CD4-positive, alpha-beta T cell treated with Interleukin-17A for 4 hours (primary cell): ENCODE measurements at regions not wholly inside any gene's neighbourhood (a gene's known extent, or its start where the extent isn't known, plus 50 kb on each side); places are given as distances from the start of the nearest gene placed in this dataset.
"Not testable (repeated sequence)": the region's sequence is repeated elsewhere in the genome, so short reads cannot be mapped to it uniquely, and the experiment has no call there.

Source experiments
- DNase-seq: peaks from one replicate; pipeline ENCODE4 v3.0.0-alpha.2; 2020; ENCODE audit warnings: mixed read lengths

DNA sequence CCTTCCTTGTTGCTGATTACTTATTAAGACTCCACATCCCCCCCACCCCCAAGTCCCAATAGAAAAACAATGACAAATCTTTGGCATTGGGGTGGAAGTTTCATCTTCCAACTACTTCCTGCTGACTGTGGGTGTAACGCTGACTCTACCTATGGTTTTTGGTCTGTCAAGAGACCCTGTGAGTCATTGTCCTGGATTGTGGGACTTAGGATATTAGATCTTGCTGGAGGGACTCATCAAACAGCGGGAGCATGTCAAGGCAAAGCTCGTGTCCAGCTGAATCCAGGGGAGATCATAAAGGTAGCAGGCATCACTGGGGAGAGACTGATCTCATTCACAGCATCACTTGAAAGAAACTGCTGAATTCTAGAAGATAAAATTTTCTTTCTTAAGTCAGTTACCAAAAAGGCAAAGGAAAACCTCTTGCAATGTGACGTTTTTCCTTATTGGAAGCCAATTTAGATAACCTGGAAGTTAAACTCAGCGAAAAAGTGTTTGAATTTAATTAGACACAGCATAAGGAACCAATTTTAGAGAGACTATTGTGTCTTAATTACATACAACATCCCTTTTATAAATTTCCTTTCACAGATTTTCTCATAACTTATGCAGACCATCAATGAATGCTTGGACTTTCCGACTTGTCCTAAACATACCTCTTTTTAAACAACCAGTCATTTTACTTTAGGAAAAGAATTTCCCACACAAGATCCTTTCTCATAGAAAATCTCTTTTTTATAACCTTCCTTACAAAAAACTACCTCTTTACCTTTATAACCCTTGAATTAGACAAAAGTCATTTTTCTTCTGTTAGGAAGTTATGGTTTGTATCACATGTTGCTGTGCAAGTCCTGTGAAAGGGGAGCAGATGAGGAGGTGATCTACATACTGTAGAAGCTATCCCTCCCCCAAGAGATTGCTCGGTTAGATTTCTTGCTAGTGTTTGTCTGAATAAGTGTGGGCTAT is 94.6 kb upstream of the SCAF11 start:
- no peak for DNase-seq

DNA sequence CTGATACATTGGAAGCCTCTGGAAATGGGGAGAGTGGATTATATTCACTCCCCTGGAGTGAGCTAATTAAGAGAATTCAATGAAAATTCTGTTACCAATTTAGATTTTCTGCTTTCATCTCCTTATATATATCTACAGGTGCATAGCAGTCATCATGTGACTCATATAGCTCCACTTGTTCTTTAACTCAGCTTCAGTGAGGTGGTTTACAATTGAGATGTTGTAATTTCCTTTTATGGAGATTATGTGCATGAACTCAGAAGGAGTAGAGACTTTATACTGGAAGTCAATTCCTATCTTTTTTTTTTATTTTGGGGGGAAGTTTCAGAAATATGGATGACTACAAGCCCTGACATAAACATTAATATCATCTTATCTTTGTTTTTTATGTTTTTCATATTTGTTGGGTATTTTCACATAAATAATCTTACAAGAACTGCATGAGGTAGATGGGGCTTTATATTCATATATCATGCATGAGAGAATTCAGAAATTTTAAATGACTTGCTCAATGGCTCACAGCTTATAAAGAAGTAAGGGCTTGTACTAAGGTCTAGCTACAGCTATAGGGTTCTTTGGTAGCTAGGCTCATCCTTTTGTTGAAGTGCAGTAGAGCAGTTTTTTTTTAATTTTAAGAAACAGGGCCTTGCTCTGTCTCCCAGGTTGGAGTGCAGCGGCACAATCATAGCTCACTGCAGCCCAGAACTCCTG is 92.3 kb upstream of the SCAF11 start:
- no peak for DNase-seq

DNA sequence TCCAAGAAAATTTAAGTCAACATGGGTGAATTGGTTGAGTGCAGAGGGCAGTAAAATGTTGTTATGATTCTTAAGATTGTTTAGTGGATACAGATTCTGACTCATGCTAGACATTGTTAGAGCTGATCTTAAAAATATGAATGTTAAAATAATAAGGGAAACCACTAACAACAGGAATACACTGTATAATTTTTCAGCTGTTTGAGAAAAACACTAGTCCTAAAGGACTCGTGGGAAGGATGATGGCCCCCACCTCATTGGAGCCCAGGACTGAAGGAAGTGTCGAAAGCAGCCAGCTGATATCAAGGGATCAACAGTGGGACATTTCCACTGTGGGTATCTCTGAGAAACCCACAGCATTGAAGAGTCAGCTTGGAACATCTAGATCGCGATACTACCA is 82.9 kb upstream of the SCAF11 start:
- DNase-seq, result no peak

DNA sequence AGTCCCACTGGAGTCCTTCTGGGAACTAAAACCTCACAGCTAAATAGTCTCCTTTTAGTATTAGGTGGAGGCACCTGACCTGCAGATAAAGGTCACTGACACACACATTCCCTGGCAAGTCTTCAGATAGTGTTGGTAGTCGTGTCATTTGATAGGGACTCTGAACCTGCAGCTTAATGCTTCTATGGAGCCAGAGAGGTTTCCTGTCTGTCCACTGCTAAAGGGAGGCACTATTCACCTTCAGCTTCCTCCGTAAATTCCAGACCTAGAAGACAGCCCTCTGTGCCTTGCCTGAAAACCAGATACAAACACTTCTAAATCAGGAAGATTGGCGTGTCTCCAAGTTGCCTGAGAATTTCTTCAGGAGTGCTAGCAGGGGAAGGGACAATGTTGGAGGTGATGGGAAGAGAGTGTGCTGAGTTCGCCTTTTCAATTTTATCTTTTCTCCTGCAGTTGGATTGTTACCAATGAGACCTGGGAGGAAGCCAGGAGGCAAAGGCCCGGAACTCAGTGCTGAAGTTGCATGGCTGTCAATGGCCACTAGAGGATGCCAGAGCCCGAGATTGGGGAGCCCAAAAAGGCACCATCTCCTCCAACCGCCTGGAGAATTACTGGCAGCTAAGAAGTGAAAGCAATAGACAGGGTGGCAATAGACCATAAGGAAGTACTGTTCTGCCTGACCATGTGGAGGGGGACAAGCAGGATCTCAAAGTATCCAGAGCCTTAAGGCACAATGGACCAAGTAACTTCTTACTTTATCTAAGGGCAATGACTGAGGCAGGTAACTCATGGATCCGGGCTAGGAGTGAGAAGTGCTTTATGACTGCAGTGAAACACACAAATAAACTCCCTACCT is 81.6 kb upstream of the SCAF11 start:
- DNase-seq, result peak; percentile 65

DNA sequence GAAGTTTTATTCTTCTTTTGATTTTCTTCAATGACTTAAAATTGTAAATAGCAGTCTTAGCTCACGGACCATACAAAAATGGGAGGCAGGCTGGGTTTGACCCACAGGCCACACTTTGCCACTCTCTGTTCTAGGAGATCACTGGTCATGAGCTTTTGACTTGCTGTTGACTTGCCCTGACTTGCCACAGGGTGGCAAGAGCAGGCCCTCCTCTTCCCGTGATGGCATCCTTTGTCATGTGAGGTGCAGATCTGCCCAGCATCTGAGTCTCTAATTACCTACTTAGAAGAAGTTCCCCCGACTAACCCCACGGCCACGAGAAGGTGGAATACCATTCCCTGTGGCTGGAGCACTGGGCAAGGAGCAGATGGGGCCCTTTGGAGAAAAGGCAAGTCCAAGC is 81.0 kb upstream of the SCAF11 start:
- DNase-seq, result no peak

DNA sequence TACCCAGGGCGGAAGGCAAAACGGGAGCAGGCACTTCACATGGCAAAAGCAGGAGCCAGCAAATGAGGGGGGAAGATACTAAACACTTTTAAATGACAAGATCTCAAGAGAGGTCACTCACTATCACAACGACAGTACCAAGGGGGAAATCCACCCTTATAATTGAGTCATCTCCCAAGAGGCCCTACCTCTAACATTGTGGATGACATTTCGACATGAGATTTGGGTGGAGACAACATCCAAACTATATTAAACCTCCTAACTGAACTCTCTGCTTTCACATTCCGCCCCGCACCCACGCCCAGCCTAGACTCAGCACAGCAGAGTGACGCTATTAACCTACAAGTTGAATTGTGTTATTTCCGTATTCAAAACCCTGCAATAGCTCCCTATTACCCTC is 76.7 kb upstream of the SCAF11 start:
- no peak for DNase-seq

DNA sequence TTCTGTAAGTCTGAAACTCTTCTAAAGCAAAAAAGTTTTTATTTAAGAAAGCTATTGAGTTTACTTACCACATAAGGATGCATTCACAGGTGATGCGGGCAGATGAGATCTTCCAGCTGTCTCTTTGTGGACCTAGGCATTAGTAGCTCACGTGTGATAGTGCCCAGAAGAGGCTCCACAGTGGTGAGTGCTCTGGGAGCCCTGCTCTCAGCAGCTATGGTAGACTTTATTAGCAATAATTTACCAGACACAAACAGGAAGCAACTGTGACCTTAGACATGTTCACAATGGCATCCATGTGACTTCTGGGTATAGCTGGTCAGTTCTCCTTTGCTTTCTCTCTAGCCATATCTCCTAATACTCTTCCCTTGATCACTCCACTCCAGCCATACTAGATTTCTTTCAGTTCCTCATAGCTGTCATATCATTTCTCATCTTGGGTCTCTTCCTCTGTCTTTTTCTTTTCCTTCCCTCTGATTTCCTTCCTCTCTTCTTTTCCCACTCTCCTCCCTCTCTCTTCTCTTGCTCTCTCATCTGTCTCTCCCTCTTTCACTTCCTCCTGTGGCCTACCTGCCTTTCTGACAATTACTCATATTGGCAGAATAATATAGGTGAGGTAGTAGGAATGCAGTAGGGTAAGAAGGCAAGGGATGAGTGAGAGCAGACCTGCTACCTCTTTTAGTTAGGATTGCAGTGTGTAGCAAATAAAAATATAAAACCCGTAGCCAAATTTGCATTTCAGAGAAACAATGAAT is 75.2 kb upstream of the SCAF11 start:
- DNase-seq, result no peak

DNA sequence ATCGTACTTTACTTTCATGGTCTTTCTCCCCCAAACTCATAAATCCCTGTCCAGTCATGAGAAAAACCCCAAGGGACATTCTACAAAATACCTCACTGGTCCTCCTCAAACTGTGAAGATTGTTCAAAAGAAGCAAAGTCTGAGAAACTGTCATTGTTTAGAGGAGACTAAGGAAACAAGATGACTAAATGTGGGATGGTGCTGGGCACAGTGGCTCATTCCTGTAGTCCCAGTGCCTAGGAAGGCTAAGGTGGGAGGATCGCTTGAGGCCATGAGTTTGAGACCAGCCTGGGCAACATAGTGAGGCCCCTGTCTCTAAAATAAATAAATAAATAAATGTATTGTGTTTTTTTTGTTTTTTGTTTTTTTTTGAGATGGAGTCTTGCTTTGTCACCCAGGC is 74.2 kb upstream of the SCAF11 start:
- DNase-seq, result no peak

DNA sequence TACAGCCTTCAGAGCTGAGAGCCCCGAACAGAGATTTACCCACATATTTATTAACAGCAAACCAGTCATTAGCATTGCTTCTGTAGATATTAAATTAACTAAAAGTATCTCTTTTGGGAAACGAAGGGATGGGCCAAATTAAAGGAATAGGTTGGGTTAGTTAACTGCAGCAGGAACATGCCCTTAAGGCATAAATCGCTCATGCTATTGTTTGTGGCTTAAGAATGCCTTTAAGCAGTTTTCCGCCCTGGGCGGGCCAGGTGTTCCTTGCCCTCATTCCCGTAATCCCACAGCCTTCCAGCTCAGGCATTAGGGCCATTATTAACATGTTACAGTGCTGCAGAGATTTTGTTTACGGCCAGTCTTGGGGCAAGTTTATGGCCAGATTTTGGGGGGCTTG is 68.3 kb upstream of the SCAF11 start:
- DNase-seq, result not testable (repeated sequence)

DNA sequence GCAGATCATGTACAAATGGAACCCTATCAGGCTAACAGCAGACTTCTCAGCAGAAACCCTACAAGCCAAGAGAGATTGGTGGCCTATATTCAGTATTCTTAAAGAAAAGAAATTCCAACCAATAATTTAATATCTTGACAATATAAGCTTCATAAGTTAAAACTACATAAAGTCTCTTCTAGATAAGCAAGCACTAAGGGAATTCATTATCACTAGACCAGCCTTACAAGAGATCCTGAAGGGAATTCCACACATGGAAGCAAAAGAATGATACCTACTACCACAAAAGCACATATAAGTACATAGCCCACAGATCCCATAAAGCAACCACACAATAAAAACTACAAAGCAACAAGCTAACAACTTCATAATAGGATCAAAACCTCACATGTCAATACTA is 60.4 kb upstream of the SCAF11 start:
- no peak for DNase-seq

DNA sequence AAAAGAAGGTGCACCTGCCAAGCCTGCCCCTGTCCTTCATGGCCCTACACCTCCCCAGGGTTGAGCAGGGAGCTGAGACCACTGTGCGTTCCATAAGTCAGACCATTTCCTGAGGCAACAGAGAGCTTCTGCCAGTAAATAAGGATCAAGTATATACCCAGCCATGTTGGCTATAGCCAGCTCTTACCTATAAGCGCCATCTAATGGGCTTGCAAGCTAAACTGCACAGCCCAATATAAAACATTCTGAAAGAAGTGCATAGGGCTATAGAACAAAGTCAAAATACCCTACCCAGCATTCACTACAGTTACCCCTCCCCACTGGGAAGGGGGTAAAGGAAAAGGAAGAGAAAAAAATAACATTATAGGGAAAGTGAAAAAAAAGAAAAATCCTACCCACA is 59.3 kb upstream of the SCAF11 start:
- no peak for DNase-seq

DNA sequence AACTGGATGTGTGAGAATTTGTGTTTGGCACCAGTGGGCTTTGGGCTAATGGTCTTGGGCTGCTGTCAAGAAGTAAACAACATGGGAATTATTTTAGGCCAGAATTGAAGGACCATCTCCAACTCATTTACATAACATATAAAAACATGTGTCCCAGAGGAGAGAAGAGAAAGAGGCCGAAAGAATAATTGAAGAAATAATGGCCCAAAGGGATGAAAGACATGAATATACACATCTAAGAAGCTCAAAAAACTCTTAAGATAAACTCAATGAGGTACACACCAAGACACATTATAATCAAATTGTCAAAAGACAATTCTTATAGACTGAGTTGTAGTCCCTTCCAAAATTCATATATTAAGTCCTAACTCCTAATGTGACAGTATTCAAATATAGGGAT is 56.1 kb upstream of the SCAF11 start:
- no peak for DNase-seq

DNA sequence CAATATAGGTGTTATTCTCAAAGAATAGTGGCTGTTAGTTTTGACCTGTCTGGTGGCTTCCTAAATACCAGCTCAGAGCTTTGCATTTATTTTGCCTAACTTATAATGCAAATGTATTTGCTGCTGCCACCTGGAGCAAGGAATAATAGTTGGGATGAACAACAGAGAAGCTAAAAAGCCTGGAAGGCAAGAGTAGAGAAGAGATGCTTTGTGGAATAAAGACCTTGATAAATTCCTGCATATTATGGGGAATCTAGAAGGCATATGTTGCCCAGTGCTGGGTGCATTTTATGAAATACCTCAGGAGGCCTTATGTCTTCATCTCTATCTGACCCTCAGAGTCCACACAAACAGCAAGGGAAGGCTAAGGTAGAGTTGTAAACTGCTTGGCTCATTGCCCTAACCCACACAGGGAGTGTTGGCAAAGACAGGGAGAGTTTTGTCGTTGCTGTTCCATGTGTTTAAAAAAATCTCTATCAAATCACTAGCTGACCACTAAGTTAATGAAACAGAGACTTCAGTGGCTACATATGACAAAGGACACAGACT is 53.7 kb upstream of the SCAF11 start:
- DNase-seq, result no peak
